ENCODE measurements at regions not wholly inside any gene's neighbourhood (a gene's known extent, or its start where the extent isn't known, plus 50 kb on each side); places are given as distances from the start of the nearest gene placed in this dataset.

- DNase-seq (ENCODE audit: extremely low read depth, low read depth, low spot score), result no peak
These were observed 1281.8 kb upstream of the MAP3K7 start for GRCh38 chr6:91868539-91869202.

GRCh38 chr6:91865889-91866288 lies 1279.0 kb upstream of the MAP3K7 start:
- DNase-seq (ENCODE audit: extremely low read depth, low read depth, low spot score), result no peak

- no peak for DNase-seq (ENCODE audit: extremely low read depth, low read depth, low spot score)
These were observed 1278.0 kb upstream of the MAP3K7 start for GRCh38 chr6:91864911-91865310.

GRCh38 chr6:91860541-91861335 lies 1273.9 kb upstream of the MAP3K7 start:
- DNase-seq (ENCODE audit: extremely low read depth, low read depth, low spot score), result no peak

GRCh38 chr6:91852252-91852651 lies 1265.4 kb upstream of the MAP3K7 start:
- DNase-seq (ENCODE audit: extremely low read depth, low read depth, low spot score), result no peak

- no peak for DNase-seq (ENCODE audit: extremely low read depth, low read depth, low spot score)
These were observed 1247.9 kb upstream of the MAP3K7 start for GRCh38 chr6:91834813-91835212.

GRCh38 chr6:91827151-91827550 lies 1240.3 kb upstream of the MAP3K7 start:
- DNase-seq (ENCODE audit: extremely low read depth, low read depth, low spot score), result no peak

GRCh38 chr6:91826128-91826527 lies 1239.3 kb upstream of the MAP3K7 start:
- DNase-seq (ENCODE audit: extremely low read depth, low read depth, low spot score), result no peak

GRCh38 chr6:91824331-91824730 lies 1237.5 kb upstream of the MAP3K7 start:
- no peak for DNase-seq (ENCODE audit: extremely low read depth, low read depth, low spot score)

GRCh38 chr6:91822581-91822980 lies 1235.7 kb upstream of the MAP3K7 start:
- no peak for DNase-seq (ENCODE audit: extremely low read depth, low read depth, low spot score)

- no peak for DNase-seq (ENCODE audit: extremely low read depth, low read depth, low spot score)
These were observed 1229.5 kb upstream of the MAP3K7 start for GRCh38 chr6:91816335-91816734.

- no peak for DNase-seq (ENCODE audit: extremely low read depth, low read depth, low spot score)
These were observed 1226.8 kb upstream of the MAP3K7 start for GRCh38 chr6:91813641-91814040.

- no peak for DNase-seq (ENCODE audit: extremely low read depth, low read depth, low spot score)
These were observed 1225.9 kb upstream of the MAP3K7 start for GRCh38 chr6:91812596-91813274.

GRCh38 chr6:91804981-91805380 lies 1218.1 kb upstream of the MAP3K7 start:
- DNase-seq (ENCODE audit: extremely low read depth, low read depth, low spot score), result no peak

GRCh38 chr6:91802431-91802830 lies 1215.6 kb upstream of the MAP3K7 start:
- DNase-seq (ENCODE audit: extremely low read depth, low read depth, low spot score), result no peak

GRCh38 chr6:91796603-91797002 lies 1209.7 kb upstream of the MAP3K7 start:
- no peak for DNase-seq (ENCODE audit: extremely low read depth, low read depth, low spot score)

GRCh38 chr6:91788501-91788900 lies 1201.6 kb upstream of the MAP3K7 start:
- DNase-seq (ENCODE audit: extremely low read depth, low read depth, low spot score), result no peak

- DNase-seq (ENCODE audit: extremely low read depth, low read depth, low spot score), result no peak
These were observed 1199.8 kb upstream of the MAP3K7 start for GRCh38 chr6:91786474-91787184.

GRCh38 chr6:91782802-91783201 lies 1195.9 kb upstream of the MAP3K7 start:
- no peak for DNase-seq (ENCODE audit: extremely low read depth, low read depth, low spot score)

- DNase-seq (ENCODE audit: extremely low read depth, low read depth, low spot score), result no peak
These were observed 1195.1 kb upstream of the MAP3K7 start for GRCh38 chr6:91781946-91782345.

- no peak for DNase-seq (ENCODE audit: extremely low read depth, low read depth, low spot score)
These were observed 1193.4 kb upstream of the MAP3K7 start for GRCh38 chr6:91780270-91780669.
